Ovary (tissue), 3 donors: ENCODE measurements at regions not wholly inside any gene's neighbourhood (a gene's known extent, or its start where the extent isn't known, plus 50 kb on each side); places are given as distances from the start of the nearest gene placed in this dataset.
"Not testable (repeated sequence)": the region's sequence is repeated elsewhere in the genome, so short reads cannot be mapped to it uniquely, and the experiment has no call there.

Source experiments
- POLR2A ChIP-seq: fragments of 450-650 bp; IDR thresholded peaks from one replicate; pipeline ENCODE4 v1.6.1; 2017; ENCODE audit warnings: antibody characterized with exemption, mild to moderate bottlenecking, moderate library complexity
- TF ChIP-seq, protein P1 (sequence below), 3 donors: fragments of 450-650 bp in 2 of 3; fragments of 200-600 bp in 1 of 3; IDR thresholded peaks; one replicate each; pipeline versions ENCODE4 v1.5.1 to v1.8.0; 2016 to 2022; ENCODE audit warnings: antibody characterized with exemption in 3 of 3, mild to moderate bottlenecking in 1 of 3
- donor health status: DM: no; HTN: no; CAD: no.

DNA sequence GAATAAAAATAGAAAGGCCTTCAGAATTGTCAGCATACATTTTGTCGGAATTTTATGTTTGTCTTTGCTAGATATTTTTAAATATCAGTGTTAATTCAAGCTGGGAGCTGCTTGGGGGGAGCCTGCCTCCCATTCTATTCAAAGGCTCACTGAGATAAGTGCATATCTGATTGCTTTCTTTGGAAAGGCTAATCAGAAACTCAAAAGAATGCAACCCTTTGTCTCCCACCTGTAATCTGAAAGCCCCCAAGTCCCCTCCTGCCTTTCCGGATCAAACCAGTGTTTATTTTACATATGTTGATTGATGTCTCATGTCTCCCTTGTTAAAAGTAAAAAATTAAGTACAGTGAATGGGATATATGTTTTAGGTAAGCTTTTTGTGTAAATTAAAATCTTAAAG lies 69.3 kb upstream of the PLD5 start:
- TF ChIP-seq, protein P1, sequence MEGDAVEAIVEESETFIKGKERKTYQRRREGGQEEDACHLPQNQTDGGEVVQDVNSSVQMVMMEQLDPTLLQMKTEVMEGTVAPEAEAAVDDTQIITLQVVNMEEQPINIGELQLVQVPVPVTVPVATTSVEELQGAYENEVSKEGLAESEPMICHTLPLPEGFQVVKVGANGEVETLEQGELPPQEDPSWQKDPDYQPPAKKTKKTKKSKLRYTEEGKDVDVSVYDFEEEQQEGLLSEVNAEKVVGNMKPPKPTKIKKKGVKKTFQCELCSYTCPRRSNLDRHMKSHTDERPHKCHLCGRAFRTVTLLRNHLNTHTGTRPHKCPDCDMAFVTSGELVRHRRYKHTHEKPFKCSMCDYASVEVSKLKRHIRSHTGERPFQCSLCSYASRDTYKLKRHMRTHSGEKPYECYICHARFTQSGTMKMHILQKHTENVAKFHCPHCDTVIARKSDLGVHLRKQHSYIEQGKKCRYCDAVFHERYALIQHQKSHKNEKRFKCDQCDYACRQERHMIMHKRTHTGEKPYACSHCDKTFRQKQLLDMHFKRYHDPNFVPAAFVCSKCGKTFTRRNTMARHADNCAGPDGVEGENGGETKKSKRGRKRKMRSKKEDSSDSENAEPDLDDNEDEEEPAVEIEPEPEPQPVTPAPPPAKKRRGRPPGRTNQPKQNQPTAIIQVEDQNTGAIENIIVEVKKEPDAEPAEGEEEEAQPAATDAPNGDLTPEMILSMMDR (IDR thresholded peaks at IDR 0.05) = not testable (repeated sequence)
- TF ChIP-seq POLR2A = not testable (repeated sequence)
